ENCODE measurements at regions not wholly inside any gene's neighbourhood (a gene's known extent, or its start where the extent isn't known, plus 50 kb on each side); places are given as distances from the start of the nearest gene placed in this dataset.

DNA sequence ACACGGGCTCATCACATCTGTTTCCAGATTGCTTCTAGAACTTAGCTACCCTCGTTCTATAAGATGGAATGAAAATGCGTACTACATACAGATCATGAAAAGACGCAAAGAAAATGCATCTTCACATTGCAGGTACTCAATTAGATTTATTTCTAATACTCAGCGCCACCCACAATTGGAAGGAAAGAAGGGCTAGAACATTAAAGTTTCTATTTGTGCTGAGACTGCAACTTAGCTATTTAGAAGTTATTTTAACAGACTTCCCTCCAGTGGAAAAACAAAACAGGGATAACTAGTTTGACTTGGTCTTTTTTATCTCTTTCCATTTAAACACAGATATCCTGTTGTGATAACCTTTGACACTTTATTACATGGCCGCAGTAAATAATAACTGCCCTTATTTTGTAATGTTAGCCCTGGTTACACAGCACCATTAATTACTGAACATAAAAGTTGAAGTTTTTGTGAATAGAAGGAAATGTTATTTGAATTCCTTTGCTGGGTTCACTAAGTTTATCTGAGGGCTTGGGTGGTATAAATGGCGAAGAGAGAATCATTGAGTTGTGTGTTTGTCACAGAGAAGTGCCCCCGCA is 86.9 kb upstream of the SLC25A26 start:
- no peak overlapping the region for H3K4me3 ChIP-seq (replicated peaks in 1 of 2; ENCODE audit: low read depth in 2 of 2, low read length in 2 of 2)
- DNase-seq (ENCODE audit: low read depth in 2 of 2): no peak
- TF ChIP-seq, protein P1, sequence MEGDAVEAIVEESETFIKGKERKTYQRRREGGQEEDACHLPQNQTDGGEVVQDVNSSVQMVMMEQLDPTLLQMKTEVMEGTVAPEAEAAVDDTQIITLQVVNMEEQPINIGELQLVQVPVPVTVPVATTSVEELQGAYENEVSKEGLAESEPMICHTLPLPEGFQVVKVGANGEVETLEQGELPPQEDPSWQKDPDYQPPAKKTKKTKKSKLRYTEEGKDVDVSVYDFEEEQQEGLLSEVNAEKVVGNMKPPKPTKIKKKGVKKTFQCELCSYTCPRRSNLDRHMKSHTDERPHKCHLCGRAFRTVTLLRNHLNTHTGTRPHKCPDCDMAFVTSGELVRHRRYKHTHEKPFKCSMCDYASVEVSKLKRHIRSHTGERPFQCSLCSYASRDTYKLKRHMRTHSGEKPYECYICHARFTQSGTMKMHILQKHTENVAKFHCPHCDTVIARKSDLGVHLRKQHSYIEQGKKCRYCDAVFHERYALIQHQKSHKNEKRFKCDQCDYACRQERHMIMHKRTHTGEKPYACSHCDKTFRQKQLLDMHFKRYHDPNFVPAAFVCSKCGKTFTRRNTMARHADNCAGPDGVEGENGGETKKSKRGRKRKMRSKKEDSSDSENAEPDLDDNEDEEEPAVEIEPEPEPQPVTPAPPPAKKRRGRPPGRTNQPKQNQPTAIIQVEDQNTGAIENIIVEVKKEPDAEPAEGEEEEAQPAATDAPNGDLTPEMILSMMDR (IDR thresholded peaks at IDR 0.05; ENCODE audit: low read depth, low read length): no peak

DNA sequence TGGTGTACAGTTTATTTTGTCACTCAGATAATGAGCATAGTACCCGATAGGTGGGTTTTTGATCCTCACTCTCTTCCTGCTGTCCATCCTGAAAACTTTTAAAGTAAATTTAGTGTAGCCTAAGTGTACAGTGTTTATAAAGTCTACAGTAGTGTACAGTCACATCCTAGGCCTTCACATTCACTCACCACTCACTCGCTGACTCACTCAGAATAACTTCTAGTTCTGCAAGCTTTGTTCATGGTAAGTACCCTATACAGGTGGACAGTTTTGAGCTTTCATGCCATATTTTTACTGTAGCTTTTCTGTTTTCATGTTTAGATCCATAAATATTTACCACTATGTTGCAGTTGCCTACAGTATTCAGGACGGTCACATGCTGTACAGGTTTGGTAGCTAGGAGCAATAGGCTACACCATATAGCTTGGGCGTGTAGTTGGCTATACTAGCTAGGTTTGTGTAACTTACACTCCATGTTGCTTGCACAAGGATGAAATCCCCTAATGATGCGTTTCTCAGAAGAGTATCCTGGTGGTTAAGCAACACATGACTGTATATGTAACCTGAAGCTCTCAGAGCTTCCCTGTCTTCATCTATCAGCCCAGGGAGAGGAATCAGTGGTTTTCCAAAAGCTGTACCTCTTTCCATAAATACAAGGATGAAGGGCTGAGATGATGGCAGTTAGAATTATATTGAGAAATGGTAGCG is 87.6 kb upstream of the SLC25A26 start:
- TF ChIP-seq, protein P1 (IDR thresholded peaks at IDR 0.05; ENCODE audit: low read depth, low read length): no peak
- no peak overlapping the region for H3K4me3 ChIP-seq (replicated peaks in 1 of 2; ENCODE audit: low read depth in 2 of 2, low read length in 2 of 2)
- peak in 1 of 2 donors; percentile 87 for DNase-seq (ENCODE audit: low read depth in 2 of 2)

GRCh38 chr3:66128623-66129022 is 89.9 kb upstream of the MAGI1 start:
- no peak for DNase-seq (ENCODE audit: low read depth in 2 of 2)
- no peak overlapping the region for H3K4me3 ChIP-seq (replicated peaks in 1 of 2; ENCODE audit: low read depth in 2 of 2, low read length in 2 of 2)
- TF ChIP-seq, protein P1 (IDR thresholded peaks at IDR 0.05; ENCODE audit: low read depth, low read length): no peak

DNA sequence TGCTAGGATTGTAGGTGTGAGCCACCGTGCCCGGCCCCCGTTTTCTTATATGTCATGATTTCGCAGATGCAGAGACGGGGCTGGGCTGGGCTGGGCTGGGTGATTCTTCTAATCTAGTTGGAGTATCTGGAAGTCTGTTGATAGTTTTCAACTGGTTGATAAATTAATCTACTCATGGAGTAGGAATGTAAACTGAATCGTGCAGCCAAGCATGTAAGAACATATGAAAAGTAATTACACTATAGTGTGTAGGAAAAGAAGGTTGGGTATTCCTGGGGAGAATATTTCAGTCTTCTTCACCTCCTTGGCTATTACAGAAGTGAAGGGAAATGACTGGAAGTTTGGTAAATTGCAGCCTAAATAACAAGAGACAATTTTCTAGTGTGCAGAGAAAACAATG is 82.6 kb upstream of the MAGI1 start:
- DNase-seq (ENCODE audit: low read depth in 2 of 2): no peak
- H3K4me3 ChIP-seq (replicated peaks in 1 of 2; ENCODE audit: low read depth in 2 of 2, low read length in 2 of 2): no peak overlapping the region
- TF ChIP-seq, protein P1 (IDR thresholded peaks at IDR 0.05; ENCODE audit: low read depth, low read length): no peak

GRCh38 chr3:66115858-66116654 is 77.3 kb upstream of the MAGI1 start:
- peak; percentile 95 to 98 for DNase-seq (ENCODE audit: low read depth in 2 of 2)
- TF ChIP-seq, protein P1 (IDR thresholded peaks at IDR 0.05; ENCODE audit: low read depth, low read length): no peak
- H3K4me3 ChIP-seq (replicated peaks in 1 of 2; ENCODE audit: low read depth in 2 of 2, low read length in 2 of 2): no peak overlapping the region

GRCh38 chr3:66113542-66113941 is 74.8 kb upstream of the MAGI1 start:
- no peak for DNase-seq (ENCODE audit: low read depth in 2 of 2)
- TF ChIP-seq, protein P1 (IDR thresholded peaks at IDR 0.05; ENCODE audit: low read depth, low read length): no peak
- no peak overlapping the region for H3K4me3 ChIP-seq (replicated peaks in 1 of 2; ENCODE audit: low read depth in 2 of 2, low read length in 2 of 2)
